ENCODE measurements at regions not wholly inside any gene's neighbourhood (a gene's known extent, or its start where the extent isn't known, plus 50 kb on each side); places are given as distances from the start of the nearest gene placed in this dataset.

GRCh38 chr2:107627926-107628325, 198.8 kb upstream of the RGPD4 start:
- Histone ChIP-seq H3K9me3 (ENCODE audit: low read depth, low read length) (no peaks in the 10 kb centered on the region; the same call in 1 of the 2 replicates), H3K9ac (ENCODE audit: insufficient read length) (no peak overlapping the region), H3K4me3 (no peak overlapping the region), H3K27ac (no peak overlapping the region), H3K36me3 (ENCODE audit: insufficient read depth, low read length) (no peaks in the 10 kb centered on the region)
- TF ChIP-seq POLR2AphosphoS5 (IDR thresholded peaks at IDR 0.05; ENCODE audit: borderline replicate concordance, low read depth, low read length) = no peak
- no peak for TF ChIP-seq EZH2 (IDR thresholded peaks at IDR 0.05)
- no peak for TF ChIP-seq FOXP2 (optimal IDR thresholded peaks at IDR 0.05; ENCODE audit: control extremely low read depth, extremely low read length, insufficient read depth)
- DNase-seq (ENCODE audit: low read depth, low spot score) = no peak

- Histone ChIP-seq H3K36me3 (ENCODE audit: insufficient read depth, low read length) (no peaks in the 10 kb centered on the region), H3K27ac (no peak overlapping the region), H3K9me3 (ENCODE audit: low read depth, low read length) (no peaks in the 10 kb centered on the region), H3K9ac (ENCODE audit: insufficient read length) (no peak overlapping the region), H3K4me3 (no peak overlapping the region)
- no peak for DNase-seq (ENCODE audit: low read depth, low spot score)
- TF ChIP-seq EZH2 (IDR thresholded peaks at IDR 0.05) (no peak), POLR2AphosphoS5 (IDR thresholded peaks at IDR 0.05; ENCODE audit: borderline replicate concordance, low read depth, low read length) (no peak), FOXP2 (optimal IDR thresholded peaks at IDR 0.05; ENCODE audit: control extremely low read depth, extremely low read length, insufficient read depth) (no peak)
These were observed 193.0 kb upstream of the RGPD4 start for GRCh38 chr2:107633580-107634147.

GRCh38 chr2:107634172-107634571, 192.5 kb upstream of the RGPD4 start:
- H3K9me3 ChIP-seq (ENCODE audit: low read depth, low read length) = no peaks in the 10 kb centered on the region
- no peaks in the 10 kb centered on the region for H3K36me3 ChIP-seq (ENCODE audit: insufficient read depth, low read length)
- H3K4me3 ChIP-seq = no peak overlapping the region
- TF ChIP-seq EZH2 (IDR thresholded peaks at IDR 0.05) (no peak), POLR2AphosphoS5 (IDR thresholded peaks at IDR 0.05; ENCODE audit: borderline replicate concordance, low read depth, low read length) (no peak), FOXP2 (optimal IDR thresholded peaks at IDR 0.05; ENCODE audit: control extremely low read depth, extremely low read length, insufficient read depth) (no peak)
- no peak overlapping the region for H3K27ac ChIP-seq
- no peak for DNase-seq (ENCODE audit: low read depth, low spot score)
- no peak overlapping the region for H3K9ac ChIP-seq (ENCODE audit: insufficient read length)

GRCh38 chr2:107635883-107636282, 190.8 kb upstream of the RGPD4 start:
- DNase-seq (ENCODE audit: low read depth, low spot score) = no peak
- Histone ChIP-seq H3K36me3 (ENCODE audit: insufficient read depth, low read length) (no peaks in the 10 kb centered on the region), H3K9me3 (ENCODE audit: low read depth, low read length) (no peaks in the 10 kb centered on the region), H3K9ac (ENCODE audit: insufficient read length) (no peak overlapping the region), H3K27ac (no peak overlapping the region), H3K4me3 (no peak overlapping the region)
- TF ChIP-seq EZH2 (IDR thresholded peaks at IDR 0.05) (no peak), POLR2AphosphoS5 (IDR thresholded peaks at IDR 0.05; ENCODE audit: borderline replicate concordance, low read depth, low read length) (no peak), FOXP2 (optimal IDR thresholded peaks at IDR 0.05; ENCODE audit: control extremely low read depth, extremely low read length, insufficient read depth) (no peak)

GRCh38 chr2:107645586-107645985, 181.1 kb upstream of the RGPD4 start:
- no peaks in the 10 kb centered on the region for H3K36me3 ChIP-seq (ENCODE audit: insufficient read depth, low read length)
- no peak overlapping the region for H3K4me3 ChIP-seq
- no peak for DNase-seq (ENCODE audit: low read depth, low spot score)
- H3K9me3 ChIP-seq (ENCODE audit: low read depth, low read length) = no peaks in the 10 kb centered on the region
- H3K27ac ChIP-seq = no peak overlapping the region
- no peak for TF ChIP-seq FOXP2 (optimal IDR thresholded peaks at IDR 0.05; ENCODE audit: control extremely low read depth, extremely low read length, insufficient read depth)
- TF ChIP-seq EZH2 (IDR thresholded peaks at IDR 0.05) = no peak
- no peak for TF ChIP-seq POLR2AphosphoS5 (IDR thresholded peaks at IDR 0.05; ENCODE audit: borderline replicate concordance, low read depth, low read length)
- no peak overlapping the region for H3K9ac ChIP-seq (ENCODE audit: insufficient read length)

- no peak for TF ChIP-seq EZH2 (IDR thresholded peaks at IDR 0.05)
- TF ChIP-seq POLR2AphosphoS5 (IDR thresholded peaks at IDR 0.05; ENCODE audit: borderline replicate concordance, low read depth, low read length) = no peak
- no peak for TF ChIP-seq FOXP2 (optimal IDR thresholded peaks at IDR 0.05; ENCODE audit: control extremely low read depth, extremely low read length, insufficient read depth)
- Histone ChIP-seq H3K9ac (ENCODE audit: insufficient read length) (no peak overlapping the region), H3K36me3 (ENCODE audit: insufficient read depth, low read length) (no peaks in the 10 kb centered on the region), H3K4me3 (no peak overlapping the region), H3K27ac (no peak overlapping the region), H3K9me3 (ENCODE audit: low read depth, low read length) (no peaks in the 10 kb centered on the region)
- no peak for DNase-seq (ENCODE audit: low read depth, low spot score)
These were observed 177.8 kb upstream of the RGPD4 start for GRCh38 chr2:107648781-107649404.

GRCh38 chr2:107657049-107657448, 169.6 kb upstream of the RGPD4 start:
- no peak overlapping the region for H3K9ac ChIP-seq (ENCODE audit: insufficient read length)
- DNase-seq (ENCODE audit: low read depth, low spot score) = no peak
- H3K9me3 ChIP-seq (ENCODE audit: low read depth, low read length) = no peaks in the 10 kb centered on the region
- TF ChIP-seq FOXP2 (optimal IDR thresholded peaks at IDR 0.05; ENCODE audit: control extremely low read depth, extremely low read length, insufficient read depth) = no peak
- TF ChIP-seq POLR2AphosphoS5 (IDR thresholded peaks at IDR 0.05; ENCODE audit: borderline replicate concordance, low read depth, low read length) = no peak
- TF ChIP-seq EZH2 (IDR thresholded peaks at IDR 0.05) = no peak
- no peak overlapping the region for H3K4me3 ChIP-seq
- no peaks in the 10 kb centered on the region for H3K36me3 ChIP-seq (ENCODE audit: insufficient read depth, low read length)
- H3K27ac ChIP-seq = no peak overlapping the region

- no peak overlapping the region for H3K4me3 ChIP-seq
- DNase-seq (ENCODE audit: low read depth, low spot score) = no peak
- H3K9me3 ChIP-seq (ENCODE audit: low read depth, low read length) = no peaks in the 10 kb centered on the region
- H3K27ac ChIP-seq = no peak overlapping the region
- no peak overlapping the region for H3K9ac ChIP-seq (ENCODE audit: insufficient read length)
- H3K36me3 ChIP-seq (ENCODE audit: insufficient read depth, low read length) = no peaks in the 10 kb centered on the region
- TF ChIP-seq POLR2AphosphoS5 (IDR thresholded peaks at IDR 0.05; ENCODE audit: borderline replicate concordance, low read depth, low read length) (no peak), EZH2 (IDR thresholded peaks at IDR 0.05) (no peak), FOXP2 (optimal IDR thresholded peaks at IDR 0.05; ENCODE audit: control extremely low read depth, extremely low read length, insufficient read depth) (no peak)
These were observed 163.1 kb upstream of the RGPD4 start for GRCh38 chr2:107663632-107664031.
